NCI-H226 (cell line): ENCODE measurements at regions not wholly inside any gene's neighbourhood (a gene's known extent, or its start where the extent isn't known, plus 50 kb on each side); places are given as distances from the start of the nearest gene placed in this dataset.
A peak's percentile ranks its signal among the peaks of the same experiment; 100 is the strongest.

Experiments used
- DNase-seq: peaks from one replicate; pipeline ENCODE4 v3.0.0-alpha.2; 2015

DNA sequence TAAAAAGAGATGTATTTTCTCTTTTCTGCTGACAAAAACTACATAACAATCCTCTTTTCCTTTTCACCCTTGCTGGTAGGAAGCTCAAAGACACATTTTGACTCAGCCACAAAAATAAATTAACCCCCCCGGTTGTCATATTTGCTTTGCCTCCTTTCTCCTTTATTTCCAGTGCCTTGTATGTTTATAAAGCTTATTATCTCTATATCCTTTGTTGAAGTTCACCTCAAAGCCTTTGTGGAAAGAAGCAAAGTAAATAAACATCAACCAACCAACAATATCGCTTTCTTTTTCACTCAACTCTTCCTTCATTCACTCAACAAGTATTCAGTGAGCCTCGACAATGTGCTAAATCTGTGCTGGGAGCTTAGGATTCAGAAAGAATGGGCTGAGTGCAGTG lies 276.5 kb upstream of the ID2 start:
- no peak for DNase-seq

DNA sequence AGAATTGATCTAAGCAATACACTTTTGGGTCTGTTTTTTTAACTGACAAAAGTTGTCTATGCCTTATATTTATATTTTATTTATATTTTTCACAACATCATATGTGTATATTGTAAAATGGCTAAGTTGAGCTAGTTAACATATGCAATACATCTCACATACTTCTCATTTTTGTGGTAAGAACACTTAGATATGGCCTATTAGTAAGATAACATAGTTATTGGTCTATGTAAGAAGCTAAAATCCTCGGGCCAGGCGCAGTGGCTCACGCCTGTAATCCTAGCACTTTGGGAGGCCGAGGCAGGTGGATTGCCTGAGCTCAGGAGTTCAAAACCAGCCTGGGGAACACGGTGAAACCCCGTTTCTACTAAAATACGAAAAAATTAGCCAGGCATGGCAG lies 275.6 kb upstream of the ID2 start:
- peak; percentile 56 for DNase-seq

DNA sequence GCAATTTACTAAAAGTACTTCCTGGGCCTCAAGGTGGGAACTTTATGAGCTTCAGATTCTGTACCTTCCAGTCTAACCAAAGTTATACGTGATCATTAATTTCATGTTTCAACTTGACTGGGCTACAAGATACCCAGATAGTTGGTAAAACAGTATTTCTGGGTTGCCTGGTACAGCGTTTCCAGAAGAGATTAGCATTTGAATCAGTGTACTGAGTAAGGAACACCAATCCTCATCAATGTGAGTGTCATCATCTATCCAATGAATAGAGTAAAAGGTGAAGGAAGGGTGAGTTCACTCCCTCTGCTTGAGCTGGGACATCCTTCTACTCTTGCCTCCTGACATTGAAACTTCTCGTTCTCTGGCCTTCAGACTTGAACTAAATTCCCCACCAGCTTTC lies 274.5 kb upstream of the ID2 start:
- DNase-seq, result no peak

DNA sequence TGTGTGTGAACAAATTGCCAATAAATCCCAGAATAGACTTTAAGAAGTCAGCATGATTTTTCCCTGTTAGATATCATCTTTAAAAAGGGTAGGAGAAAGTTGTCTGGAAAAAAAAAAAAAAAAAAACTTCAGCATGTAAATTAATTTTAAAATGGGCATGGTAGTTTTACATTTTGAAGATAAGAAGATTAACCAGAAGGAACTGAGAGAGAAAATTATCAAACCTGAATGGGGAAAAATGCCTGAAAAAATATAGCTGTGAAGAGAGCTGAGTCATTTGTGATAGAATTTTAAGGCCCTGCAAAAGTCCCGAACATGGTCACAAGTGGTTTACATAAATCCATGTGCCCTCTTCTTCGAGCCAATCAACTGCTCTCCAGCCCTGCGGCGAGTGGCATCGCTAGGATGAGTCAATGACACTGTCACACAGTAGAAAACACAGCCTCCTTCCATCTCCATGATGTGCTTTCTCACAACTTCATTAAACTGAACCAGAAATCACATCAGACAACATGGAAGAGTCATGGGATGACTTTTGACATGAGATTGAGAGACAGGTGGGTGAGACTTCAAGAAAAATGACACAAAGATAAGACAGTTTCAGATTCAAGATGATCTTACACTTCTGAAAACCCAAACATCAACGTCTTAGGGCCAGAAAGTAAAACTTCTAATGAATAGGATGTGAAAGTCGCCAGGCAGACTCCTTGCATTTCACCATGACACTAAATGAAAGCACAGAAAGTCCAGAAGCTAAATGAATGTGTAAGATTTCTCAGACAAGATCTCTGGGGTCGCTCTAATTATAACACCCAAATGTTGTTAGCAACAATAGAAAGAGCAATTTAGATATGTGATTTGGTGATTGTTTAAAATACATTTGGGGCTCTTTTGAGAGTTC lies 273.0 kb upstream of the ID2 start:
- DNase-seq, result no peak

DNA sequence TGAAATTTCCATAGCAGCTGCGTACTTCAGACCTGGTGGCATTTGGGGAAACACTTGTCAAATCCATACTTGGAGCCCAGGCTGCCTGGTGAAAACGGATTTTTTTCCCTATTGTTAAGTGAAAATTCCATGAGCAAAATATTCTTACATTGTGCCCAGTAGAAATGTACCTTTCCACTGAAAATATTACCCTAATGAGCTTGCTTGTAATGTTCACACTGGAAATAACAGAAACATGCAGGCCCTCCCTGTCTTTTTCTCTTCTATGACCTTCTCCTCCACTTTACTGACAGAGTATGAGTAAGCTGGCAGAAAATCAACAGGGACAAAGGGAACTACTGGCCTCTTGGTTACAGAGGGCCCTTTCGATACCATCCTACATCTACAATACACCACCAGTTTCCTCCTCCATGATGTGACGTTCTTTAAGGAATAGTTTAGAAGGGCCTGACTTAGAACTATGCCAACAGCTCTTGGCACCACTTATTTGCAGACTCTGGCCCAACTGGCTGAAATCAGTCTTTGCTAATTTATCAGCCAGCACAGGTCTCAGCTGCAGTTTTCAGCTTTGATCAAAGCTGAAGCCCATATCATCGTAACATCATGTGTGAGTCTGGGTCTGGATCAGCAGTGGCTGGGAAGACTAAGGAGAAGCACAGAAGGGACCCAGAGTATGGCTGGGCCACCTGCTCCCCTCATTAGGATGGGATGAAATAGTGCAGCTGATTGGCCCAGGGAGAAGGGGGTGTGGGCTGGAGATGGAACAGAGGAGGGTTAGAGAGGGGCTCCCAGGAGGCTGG lies 272.2 kb upstream of the ID2 start:
- no peak for DNase-seq

DNA sequence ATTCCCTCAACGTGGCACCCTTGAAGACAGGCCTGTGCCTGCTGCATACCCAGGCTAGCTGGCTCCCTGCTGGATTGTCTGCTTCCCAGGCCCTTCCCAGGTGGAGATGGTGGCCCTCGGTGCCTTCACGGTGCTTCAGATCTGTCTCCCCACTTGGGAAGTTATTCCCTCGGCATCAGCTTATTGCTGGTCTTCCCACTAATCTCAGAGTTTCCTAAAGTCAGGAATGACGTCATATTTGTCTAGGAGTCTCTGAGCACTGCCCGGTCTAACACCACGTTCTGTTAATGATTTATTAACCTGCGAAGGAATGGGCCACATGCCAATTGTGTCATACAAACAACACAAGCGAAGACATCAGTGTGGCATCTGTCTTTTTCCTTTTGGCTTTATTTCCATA lies 269.8 kb upstream of the ID2 start:
- no peak for DNase-seq

DNA sequence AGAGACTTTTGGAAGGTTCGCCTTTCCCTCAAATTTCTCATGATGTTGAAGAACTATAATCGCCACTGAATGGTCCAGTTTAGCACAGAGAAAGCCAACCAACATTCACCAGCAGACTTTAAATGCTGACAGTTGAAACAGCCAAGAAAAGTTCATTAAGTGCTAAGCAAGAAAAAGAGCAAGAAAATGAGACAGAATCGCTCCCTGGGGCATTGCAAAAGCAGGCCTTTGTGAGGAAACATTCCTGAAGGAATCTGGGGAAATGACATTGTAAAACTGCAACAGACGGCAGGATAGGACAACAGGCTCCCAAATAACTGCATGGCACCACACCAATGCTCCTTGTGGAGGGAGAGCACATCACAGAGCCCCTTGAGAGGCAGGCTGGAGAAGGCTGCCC lies 269.3 kb upstream of the ID2 start:
- no peak for DNase-seq

DNA sequence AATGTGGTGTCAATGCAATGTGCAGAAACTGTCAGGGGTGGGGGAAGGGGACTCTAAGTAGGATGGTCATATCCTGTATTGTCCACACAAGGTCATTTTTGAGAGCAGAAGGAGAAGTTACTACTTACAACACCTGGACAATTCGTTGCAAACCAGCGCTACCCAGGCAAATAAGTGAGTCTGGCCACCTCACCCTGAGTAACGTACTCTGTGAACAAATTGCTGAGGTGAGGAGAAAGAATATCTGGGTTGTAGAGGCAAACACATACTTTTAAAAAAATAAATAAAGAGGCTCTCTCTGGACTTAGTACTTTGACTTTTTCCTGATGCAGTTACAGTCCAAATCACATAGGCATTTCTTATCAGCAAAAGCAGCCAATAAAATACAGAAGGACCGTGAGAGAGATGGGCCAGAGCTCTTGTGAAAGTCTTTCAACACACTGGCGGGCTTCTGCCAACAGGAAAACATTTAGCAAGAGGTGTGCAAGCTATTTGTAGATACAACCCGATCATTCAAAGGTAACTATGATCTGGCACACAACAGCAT lies 268.2 kb upstream of the ID2 start:
- no peak for DNase-seq

DNA sequence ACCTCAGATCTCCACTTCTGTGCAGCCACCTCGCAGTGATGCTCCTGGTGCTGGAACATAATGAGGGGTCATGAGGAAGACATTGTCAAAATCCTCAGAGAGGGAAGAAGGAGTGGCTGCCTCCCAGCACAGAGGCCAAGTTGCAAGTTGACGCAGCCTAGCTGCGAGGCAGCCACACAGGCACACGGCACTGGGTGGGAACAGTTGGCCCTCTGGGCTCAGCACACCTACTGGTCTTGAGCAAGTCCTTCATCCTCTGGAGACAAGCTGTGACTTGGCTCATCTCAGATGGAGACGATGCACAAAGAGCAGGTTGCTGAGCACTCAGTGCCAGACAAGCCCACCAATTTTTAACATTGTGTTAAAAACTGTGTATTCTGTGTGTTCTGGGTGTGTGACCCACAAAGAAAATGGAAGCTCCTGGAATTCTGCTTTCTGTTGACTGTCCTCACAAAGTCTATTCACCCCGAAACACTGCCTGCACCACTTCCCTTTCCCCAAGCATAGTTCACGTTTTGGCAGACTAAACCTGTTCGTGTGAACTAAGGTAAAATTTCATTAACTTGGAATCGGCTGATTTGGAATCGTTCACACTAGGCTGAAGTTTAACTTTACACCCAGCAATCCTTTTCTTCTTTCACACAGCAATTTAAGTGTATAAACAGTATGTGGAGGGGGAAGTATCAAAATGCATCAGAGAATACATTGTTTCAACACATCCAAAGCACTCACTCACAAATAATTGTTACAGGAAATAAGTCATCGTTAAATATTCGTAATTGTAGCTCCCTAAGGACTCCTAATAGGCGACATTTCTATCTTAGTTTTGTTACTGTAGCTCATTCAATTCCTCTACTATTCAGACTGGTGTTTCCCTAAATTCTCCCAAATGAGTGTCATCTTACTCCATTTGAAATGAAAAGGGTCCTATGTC lies 266.6 kb upstream of the ID2 start:
- no peak for DNase-seq

DNA sequence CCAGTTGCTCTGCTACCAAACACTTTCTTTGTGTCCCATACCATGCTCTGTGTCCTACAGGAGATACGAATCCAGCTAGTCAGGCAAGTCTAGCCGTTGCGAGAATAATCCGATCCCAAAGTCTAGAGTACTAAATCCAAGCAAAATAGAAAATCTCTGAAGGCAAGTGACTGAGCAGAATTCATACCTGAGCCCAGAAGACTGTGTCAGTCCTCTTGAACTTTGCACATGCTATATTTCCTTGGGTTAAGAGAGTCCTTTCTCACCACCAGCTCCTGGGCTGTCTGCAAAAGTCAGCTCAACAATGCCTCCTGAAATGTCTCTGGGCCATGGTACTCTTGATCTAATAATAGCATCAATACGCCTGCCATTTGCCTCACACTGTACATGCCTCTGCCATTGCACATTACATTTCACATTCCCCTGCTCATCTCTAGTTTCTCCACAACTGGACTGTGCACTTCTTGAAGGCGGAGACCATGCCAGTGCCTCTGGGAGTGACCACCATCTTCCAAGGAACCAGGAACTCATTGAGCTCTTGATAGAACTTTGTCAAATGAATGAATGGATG lies 265.8 kb upstream of the ID2 start:
- no peak for DNase-seq

DNA sequence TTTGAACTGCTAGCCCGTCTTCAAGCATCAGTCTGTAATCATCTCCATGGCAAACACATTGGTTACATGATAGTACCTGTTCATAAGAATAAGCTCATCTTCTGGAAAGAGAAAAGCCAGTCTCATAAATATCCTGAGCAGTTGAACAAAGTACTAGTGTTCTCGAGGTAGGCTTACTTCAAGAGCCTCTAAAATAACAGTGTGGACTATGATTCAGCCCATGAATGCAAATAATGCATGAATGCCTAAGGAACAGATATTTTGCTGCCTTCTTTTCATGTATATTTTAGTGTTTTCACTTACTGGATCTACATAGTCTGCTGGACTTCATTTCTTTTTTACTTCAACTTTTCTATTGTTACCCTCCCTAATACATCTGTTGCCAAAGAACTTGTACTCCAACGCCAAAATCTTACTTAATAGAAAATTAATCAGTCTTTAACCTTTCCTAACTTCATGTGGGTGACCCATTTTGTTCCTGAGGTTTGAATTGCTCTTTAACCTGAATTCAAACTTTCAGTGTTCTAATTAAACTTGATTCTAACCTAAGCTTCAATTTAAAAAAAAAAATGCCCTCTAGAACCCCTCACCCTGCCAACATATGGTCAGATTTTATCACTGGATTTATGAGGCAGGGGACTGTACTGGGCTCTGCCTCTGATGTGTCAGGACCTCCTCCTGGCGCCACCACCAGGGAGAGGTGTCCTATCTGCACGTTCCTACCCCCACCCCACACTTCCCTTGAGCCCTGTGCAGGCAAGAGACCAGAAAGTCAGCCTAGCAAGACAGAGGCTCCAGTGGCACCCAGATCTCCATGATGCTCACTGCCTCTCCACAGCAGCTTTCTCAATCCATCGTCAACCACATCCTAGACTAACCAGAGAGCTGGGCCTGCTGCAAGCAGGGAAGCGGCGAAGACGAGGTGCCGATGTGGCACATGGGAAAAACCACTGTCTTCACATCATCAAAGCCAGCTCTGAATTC lies 264.7 kb upstream of the ID2 start:
- DNase-seq, result no peak

DNA sequence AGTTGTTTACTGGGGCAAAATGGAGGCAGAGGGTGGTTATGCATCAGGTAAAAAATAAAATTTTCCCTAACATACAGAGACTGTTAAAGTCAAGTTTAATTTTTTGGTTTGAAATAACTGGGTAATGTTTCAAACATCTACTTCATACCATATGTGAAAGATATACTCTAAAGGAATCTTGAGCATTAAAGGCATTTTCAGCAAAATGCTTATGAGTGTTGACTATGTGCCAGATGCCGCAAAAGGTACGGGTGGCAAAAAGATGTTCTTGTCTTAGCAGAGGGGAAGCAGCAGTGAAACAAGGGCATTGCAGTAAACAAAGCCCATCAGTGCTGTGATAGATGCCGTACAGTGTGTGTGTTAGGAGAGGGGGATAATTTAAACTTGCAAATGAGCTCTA lies 263.1 kb upstream of the ID2 start:
- no peak for DNase-seq

DNA sequence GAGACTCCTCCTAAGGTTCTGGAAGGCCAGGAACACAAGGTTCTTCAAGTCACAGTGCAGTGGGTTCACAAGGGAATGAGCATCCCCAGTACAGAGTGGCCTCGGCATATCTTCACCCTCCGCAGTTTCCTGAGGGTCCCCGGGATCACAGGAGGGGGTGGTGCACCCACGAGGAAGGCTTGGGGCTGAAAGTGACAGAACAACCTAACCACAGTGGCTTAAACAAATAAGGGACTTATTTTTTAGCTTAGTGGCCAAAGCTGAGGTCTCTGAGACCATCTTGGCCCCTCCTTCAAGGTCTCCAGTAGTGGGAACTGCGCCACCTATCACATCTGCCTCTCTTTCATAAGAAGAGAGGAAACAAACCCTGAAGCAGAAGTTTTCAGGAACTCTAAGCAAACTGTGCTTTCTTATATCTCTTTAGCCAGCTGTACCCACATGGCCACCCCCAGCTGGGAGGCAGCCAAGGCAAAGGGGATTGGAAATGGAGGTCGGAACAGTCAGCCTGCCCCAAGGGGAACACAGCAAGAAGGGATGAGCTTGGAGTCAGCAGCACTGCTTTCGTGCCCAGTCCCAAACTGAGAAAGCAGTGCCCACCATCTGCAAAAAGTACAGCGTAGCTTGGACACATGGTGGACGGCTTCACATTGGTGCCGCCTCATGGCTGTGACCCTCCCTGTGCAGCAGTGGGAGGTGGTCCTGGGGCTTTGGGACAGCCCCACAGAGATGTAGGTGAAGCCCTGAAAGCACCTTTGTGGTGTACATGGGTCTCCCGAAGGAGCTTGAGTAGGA lies 260.0 kb upstream of the ID2 start:
- DNase-seq, result no peak

DNA sequence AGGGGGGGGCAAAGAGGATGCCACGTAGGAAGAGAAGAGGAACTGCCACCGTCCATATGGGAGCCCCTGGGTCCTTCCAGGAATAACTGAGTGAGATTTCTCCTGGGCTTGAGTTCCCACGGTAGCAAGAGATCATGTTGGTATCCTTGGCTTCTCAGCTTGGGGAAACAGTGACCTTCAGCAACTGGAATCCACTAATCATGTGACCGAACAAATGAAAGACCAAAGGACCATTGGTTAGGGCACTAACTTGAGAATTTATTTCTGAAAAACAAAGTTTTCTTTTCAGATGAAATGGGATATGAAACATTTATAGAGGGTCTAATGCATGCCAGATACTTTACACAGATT lies 259.4 kb upstream of the ID2 start:
- no peak for DNase-seq

DNA sequence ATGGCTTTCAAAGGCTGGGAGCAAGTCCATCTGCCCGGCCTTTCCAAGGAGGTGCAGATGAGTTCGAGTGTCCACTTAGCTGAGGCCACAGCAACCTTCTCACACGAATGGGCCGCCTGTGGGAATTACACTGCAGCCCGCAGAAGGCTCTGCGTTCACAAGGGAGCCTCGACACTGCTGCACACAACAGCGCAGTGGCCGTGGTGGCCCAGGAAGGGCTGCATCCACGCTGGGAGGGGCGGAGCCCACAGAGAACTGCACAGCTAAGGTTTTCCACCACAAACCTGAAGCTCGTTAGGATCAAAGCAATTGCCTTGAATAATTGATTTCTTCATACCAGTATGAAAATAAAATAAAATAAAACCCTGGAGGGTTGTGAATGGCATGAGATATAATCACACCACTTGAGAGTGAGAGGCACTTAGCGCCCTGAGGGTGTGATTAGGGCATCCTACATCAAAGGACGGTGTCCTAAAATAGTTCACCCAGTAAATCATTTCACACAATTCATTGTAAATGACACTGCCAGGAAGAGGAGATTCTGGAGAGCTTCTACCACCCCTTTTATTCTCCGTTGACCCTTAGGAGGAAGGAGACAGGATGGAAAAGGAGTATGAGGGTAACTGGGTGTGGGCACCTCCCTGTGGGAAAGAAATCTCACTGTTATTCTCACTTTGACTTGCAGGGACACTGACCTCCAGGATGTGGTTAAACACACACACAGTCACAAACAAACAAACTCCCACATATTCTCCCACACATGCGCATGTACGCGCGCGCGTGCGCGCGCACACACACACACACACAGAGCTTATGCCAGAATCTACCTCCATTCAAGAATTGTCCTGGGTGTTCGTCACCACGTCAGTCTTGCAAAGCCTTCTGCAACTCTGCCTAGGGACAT lies 256.6 kb upstream of the ID2 start:
- DNase-seq, result no peak

DNA sequence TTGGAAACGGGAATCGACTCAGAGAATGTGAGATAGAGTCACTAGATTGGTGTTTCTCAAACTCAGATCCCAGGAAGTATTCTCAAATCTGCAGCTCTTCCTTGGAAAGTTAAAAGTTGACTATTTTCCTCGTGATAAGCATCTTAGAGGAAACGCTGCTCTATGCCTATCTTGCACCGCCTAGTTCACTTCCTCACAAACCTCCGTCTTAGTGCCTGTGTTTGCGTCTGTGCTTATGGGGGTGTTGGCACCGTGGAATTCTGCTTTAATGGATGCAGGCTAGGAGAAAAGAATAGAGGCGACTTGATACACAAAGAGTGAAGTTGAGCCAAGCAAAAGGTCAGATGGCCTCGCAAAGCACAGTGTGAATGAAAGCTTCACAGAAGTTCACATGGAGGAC lies 255.3 kb upstream of the ID2 start:
- no peak for DNase-seq

DNA sequence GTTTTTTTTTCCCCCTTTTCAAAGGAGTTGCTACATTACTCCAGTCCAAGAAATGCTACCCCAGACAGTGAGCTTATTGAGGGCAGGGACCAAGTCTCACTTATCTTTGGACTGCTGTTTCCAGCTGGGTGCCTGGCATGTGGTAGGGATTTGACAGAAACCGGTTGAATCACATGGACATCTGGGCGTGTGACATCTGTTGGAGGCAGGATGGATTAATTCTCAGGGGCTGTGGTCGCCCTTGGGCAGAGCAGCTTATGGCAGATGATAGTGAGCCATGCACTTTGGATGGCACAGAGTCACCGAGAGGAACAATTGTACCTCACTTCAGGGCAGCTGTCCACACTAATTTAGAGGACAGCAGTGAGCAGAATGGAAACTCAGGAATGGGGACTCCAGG lies 254.6 kb upstream of the ID2 start:
- DNase-seq, result no peak

DNA sequence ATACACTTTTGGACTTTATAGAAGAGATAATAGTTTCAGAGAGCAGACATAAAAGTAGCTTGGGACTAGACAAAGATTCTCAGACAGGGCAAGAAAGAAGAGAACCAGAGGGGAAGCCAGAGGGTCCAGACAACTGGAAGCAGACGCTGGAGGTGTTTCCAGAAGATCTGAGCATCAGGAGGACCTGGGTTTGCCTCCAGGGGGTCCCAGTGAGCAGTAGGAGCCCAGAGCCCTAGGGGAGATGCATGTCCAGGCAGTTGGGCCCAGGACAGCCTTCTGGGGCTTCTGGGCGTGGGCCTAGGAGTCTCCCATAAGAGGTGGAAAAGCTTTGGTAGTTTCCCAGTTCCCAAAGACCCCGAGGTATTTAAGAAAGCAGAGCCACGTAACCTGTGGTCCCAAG lies 251.2 kb upstream of the ID2 start:
- no peak for DNase-seq

DNA sequence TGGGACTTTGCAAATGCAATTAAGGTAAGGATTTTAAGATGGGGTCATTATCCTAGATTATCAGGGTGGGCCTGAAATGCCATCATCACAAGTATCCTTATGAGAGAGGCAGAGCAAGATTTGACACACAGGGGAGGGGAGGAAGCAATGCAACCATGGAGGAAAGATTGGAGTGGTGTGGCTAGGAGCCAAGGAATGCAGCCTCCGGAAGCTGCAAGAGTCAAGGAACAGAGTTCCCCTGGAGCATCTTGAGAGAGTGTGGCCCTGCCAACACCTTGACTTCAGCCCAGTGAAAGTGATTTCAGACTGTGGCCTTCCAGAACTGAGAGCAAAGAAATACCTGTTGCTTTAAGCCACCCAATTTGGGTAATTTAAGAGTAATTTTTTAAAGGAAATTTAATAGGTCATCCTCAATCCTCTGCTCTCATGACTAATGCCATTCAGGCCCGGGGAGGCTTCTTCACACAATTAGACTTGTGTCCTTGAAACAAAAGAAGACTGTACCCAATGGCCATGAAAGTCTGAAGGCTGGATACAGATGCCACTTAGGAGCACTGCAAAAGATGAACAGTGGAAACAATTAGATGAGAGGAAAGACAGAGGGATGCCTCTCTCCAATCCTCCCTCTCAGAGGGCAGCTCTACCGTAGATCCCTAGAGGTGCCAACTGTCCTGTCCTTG lies 250.3 kb upstream of the ID2 start:
- peak; percentile 29 for DNase-seq
